GM21528 (cell line): ENCODE measurements at regions not wholly inside any gene's neighbourhood (a gene's known extent, or its start where the extent isn't known, plus 50 kb on each side); places are given as distances from the start of the nearest gene placed in this dataset.

Experiments
- ATAC-seq: cut with Tn5 transposase; IDR thresholded peaks from one replicate; pipeline ENCODE4 v1.9.1; 2021; ENCODE audit warnings: mild to moderate bottlenecking, moderate library complexity; ENCODE audit not compliant: unreplicated experiment, low FRiP score

GRCh38 chr5:71982717-71983395 lies 124.4 kb upstream of the MAP1B start:
- no peak for ATAC-seq

- no peak for ATAC-seq
Observed at GRCh38 chr5:71986101-71986500, 121.2 kb upstream of the MAP1B start.

DNA sequence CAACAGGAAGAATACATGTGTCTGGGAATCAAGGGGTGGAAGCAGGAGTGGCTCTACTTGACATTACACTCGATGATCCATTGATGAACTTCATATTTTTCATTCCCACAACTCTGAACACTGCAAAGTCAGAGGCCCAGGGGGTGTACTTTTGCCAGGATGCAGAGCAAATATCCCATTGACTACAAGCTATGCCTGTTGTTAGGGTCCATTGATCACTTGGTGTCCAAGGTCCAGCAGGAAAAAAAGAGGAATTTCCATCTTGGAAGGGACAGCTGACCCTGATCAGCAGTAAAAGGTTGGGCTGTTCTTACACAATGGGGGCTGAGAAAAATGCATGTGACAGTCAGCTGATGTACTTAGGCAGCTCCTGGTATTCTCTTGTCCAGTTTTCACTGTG lies 118.5 kb upstream of the MAP1B start:
- no peak for ATAC-seq

DNA sequence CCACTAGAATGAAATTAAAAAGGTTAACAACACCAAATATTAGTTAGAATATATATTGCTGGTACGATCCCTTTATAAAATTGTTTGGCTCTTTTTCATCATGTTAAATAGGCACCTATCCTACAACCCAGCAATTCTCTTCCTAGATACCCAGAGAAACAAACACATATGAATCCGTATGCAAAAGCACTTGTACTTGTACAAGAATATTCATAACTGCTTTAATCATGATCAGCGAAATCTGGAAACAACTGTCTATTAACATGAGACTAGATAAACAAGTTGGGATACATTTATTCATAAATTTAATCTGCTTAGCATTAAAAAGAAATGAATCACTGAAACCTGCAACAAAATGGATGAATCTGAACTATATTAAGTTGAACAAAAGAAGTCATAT lies 113.7 kb upstream of the MAP1B start:
- no peak for ATAC-seq

DNA sequence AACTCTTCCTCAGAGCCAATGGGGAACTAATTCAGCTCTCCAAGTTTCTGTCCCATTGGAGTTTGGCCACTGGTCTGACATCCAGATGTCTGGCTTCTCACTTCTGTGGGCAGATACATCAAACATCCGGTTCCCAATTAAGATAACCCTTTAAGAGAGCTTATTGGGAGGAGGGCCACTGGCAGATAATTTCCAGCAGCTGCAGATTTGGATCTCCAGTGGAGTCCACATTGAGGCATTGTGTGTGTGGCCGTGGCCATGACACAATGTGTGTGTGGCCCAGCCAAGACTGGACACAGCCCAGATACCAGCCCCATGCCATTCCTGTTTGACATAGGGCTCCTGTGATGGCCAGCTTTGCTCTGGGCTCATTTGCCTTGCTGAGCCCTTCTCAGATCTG lies 110.5 kb upstream of the MAP1B start:
- no peak for ATAC-seq

DNA sequence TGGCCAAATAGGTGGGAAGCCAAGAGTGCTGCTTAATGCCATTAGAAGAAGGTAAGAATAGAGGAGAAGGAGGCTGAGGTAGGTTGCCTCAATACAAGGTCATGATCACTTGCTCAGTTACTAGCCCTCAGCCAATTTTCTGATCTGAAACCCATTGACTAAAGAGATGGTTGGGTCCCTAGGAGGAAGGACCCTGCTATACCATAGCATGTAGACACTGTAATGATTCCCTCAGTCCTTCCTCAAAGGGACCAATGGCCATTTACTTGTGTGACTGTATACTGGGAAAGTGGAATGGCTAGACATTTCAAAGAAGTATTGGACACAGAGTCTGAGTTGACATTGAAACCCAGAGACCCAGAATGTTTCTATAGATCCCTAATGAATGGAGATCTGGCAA lies 108.5 kb upstream of the MAP1B start:
- ATAC-seq = no peak

DNA sequence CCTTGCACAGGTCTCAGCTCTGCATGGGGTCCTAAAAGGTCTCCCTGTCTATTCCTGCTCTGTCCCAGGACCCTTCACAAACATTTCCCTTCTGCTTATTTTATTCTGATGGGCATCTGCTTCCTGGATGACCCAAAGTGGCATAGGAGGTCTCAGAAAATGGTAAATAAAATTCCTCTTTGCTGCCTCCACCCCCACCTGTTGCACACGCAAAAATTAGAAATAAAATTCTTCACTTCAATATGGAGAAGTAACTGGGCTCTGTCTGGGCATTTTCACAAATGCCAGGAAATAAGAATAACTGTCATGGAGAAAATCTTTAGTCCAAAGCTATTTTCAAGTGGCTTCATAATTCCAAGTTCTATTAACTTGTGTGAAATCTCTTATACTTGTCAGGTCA lies 106.6 kb upstream of the MAP1B start:
- ATAC-seq = no peak

- no peak for ATAC-seq
Observed at GRCh38 chr5:72005671-72006070, 101.6 kb upstream of the MAP1B start.

- ATAC-seq = no peak
Observed at GRCh38 chr5:72006361-72006760, 100.9 kb upstream of the MAP1B start.

GRCh38 chr5:72007336-72008111 lies 99.8 kb upstream of the MAP1B start:
- no peak for ATAC-seq

GRCh38 chr5:72009280-72009679 lies 98.0 kb upstream of the MAP1B start:
- no peak for ATAC-seq

- no peak for ATAC-seq
Observed at GRCh38 chr5:72010430-72010829, 96.8 kb upstream of the MAP1B start.

DNA sequence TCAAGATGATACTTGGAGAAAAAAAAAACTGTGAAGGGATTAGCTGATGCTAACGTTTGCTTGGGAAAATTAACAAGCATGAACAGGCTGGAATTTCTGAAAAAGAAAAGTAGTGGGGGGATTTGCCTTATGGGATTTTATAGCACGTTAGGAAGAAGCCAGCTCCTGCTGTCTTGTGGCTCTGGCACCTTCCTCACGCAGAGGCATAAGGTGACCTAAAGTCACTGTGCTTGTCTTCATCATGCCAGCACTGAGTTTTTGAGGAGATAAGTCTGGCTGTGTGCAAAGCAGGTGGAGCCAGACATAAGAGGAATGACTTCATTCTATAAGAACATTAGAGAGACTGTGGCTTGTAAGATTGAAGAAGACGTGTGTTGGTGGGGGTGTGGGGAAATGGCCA lies 94.4 kb upstream of the MAP1B start:
- no peak for ATAC-seq

DNA sequence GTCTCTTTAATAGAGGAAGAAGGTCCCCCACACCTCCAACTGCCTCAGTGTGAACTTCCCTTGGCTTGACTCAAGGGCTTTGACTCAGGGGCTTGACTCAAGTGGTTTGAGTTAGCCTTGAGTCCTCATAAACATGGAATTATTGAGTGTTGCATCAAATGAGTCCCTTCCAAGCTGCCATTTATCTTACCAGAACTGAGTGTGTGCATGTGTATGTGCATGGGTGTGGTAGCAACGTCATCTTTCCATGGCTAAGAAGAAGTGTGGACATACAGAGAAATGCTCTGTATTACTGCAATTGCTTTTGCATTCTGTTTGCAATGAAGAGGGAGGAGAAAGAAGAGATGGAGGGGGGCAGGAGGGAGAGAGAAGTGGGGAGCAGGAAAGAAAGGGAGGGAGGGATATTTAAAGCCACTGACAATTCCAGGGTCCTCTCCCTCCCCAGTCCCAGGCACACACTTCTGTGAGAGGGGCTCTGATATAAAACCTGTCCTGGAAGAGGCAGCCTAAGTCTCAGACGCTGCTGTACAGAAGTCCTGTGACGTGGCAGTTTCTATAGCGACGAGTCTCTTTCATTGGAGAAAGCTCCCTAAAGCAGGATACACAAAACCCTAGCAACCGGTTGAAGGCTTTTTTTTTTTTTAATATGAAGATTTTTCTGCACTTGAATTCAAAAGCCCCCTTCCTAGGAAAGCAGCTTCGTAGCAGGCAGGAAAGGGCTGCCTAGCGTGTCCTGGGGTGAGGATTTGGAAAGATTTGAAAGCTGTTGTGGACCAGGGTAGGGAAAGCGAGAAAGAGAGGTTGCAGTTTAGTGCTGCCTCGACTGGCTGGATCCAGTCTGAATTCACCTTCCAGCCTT lies 93.3 kb upstream of the MAP1B start:
- no peak for ATAC-seq

DNA sequence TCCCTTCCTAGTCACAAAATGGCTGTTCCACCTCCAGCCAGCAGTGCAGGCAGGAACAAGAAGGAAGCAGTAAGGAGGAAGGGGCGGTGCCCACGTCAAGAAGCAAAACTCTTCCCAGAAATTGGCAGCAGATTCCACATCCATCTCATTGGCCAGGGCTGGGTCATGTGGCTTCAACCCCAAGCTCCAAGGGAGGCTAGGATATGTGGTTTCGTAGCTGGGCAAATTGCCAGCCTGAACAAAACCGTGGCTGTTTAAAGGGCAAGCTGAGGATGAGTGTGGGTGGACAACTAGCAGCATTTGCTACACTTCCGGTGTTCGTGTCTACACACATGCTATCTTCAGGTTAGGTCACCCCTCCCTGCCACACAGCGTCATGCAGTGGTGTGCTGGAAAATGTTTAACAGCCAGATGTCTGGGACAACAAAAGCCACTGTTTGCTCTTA lies 92.1 kb upstream of the MAP1B start:
- ATAC-seq = no peak

GRCh38 chr5:72018143-72018803 lies 89.0 kb upstream of the MAP1B start:
- ATAC-seq = no peak

GRCh38 chr5:72020161-72020983 lies 86.9 kb upstream of the MAP1B start:
- ATAC-seq = no peak

DNA sequence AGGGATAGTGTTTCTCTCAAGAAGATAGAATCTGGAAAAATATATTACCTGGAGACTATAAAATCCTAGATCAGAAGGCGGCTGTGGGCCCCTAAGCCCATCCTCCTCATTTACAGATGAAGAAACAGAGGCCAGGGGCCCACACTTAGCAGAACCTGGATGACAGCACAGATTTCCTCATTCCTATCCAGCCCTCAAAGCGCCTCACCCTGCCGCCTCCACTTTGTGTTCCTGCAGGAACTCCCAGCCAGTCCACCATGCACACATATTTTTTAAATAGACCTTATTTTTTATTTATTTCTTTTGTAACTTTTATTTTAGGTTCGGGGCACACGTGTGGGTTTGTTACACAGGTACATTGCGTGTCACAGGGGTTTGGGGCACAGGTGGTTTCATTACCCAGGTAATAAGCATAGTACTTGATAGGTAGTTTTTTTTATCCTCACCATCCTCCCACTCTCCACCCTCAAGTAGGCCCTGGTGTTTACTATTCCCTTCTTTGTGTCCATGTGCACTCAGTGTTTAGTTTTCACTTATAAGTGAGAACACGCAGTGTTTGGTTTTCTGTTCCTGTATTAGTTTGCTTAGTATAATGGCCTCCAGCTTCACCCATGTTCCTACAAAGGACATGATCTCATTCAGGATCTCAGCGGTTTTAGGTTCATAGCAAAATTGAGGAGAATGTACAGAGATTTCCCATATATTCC lies 85.5 kb upstream of the MAP1B start:
- ATAC-seq = no peak

- no peak for ATAC-seq
Observed at GRCh38 chr5:72028382-72028781, 78.9 kb upstream of the MAP1B start.
